Liver (tissue), 8 donors: ENCODE measurements at regions not wholly inside any gene's neighbourhood (a gene's known extent, or its start where the extent isn't known, plus 50 kb on each side); places are given as distances from the start of the nearest gene placed in this dataset.

Experiments
- DNase-seq: peaks from one replicate; pipeline ENCODE4 v3.0.0-alpha.2; 2017; ENCODE audit warnings: low spot score
- H3K27ac ChIP-seq, 2 donors: one replicate each; pipeline ENCODE4 v1.7.0; 2013; ENCODE audit warnings: inconsistent platforms in 2 of 2, low read length in 2 of 2, control low read depth in 1 of 2, low read depth in 1 of 2, mild to moderate bottlenecking in 1 of 2
- H3K27me3 ChIP-seq, 4 donors: one replicate each; pipeline versions ENCODE4 v1.6.1 to v1.7.0; 2013; ENCODE audit warnings: low read length in 3 of 4, inconsistent platforms in 1 of 4, mild to moderate bottlenecking in 1 of 4, moderate library complexity in 1 of 4; ENCODE audit not compliant: control insufficient read depth in 4 of 4, insufficient read depth in 4 of 4
- H3K36me3 ChIP-seq, 4 donors: one replicate each; pipeline versions ENCODE4 v1.6.1 to v1.7.0; 2013; ENCODE audit warnings: low read length in 3 of 4, mild to moderate bottlenecking in 3 of 4, low read depth in 1 of 4, moderate library complexity in 1 of 4; ENCODE audit not compliant: control insufficient read depth in 4 of 4, insufficient read depth in 3 of 4
- H3K4me1 ChIP-seq, 4 donors: one replicate each; pipeline versions ENCODE4 v1.6.1 to v1.7.0; 2013; ENCODE audit warnings: low read length in 3 of 4, mild to moderate bottlenecking in 3 of 4, moderate library complexity in 1 of 4; ENCODE audit not compliant: control insufficient read depth in 4 of 4, insufficient read depth in 4 of 4
- H3K4me3 ChIP-seq, 3 donors: one replicate each; pipeline versions ENCODE4 v1.6.1 to v1.7.0; 2013; ENCODE audit warnings: low read length in 3 of 3, control low read depth in 1 of 3, low read depth in 1 of 3, mild to moderate bottlenecking in 1 of 3
- H3K9ac ChIP-seq, 2 donors: one replicate each; pipeline ENCODE4 v1.7.0; 2013; ENCODE audit warnings: low read length in 2 of 2, mild to moderate bottlenecking in 2 of 2, moderate library complexity in 2 of 2, control low read depth in 1 of 2, low read depth in 1 of 2
- H3K9me3 ChIP-seq, 4 donors: one replicate each; pipeline versions ENCODE4 v1.6.1 to v1.7.0; 2013; ENCODE audit warnings: low read length in 3 of 4; ENCODE audit not compliant: control insufficient read depth in 4 of 4
- ATF3 ChIP-seq: IDR thresholded peaks from 2 replicates; pipeline ENCODE4 v1.6.1; 2016; ENCODE audit warnings: antibody characterized with exemption
- EGR1 ChIP-seq, 2 donors: IDR thresholded peaks; 2 replicates each; pipeline ENCODE4 v1.6.1; 2016 to 2018; ENCODE audit warnings: antibody characterized with exemption in 2 of 2, low read depth in 2 of 2
- FOXA1 ChIP-seq: IDR thresholded peaks from 2 replicates; pipeline ENCODE4 v1.6.1; 2016; ENCODE audit warnings: antibody characterized with exemption
- FOXA2 ChIP-seq: IDR thresholded peaks from 2 replicates; pipeline ENCODE4 v1.6.1; 2016; ENCODE audit warnings: antibody characterized with exemption
- GABPA ChIP-seq, 2 donors: IDR thresholded peaks in 1 of 2; conservative IDR thresholded peaks in 1 of 2; 2 replicates each; pipeline ENCODE4 v1.6.1; 2016; ENCODE audit warnings: antibody characterized with exemption in 2 of 2, mild to moderate bottlenecking in 1 of 2, moderate library complexity in 1 of 2
- HNF4A ChIP-seq, 2 donors: conservative IDR thresholded peaks; 2 replicates each; pipeline ENCODE4 v1.6.1; 2016; ENCODE audit warnings: antibody characterized with exemption in 2 of 2, mild to moderate bottlenecking in 2 of 2
- HNF4G ChIP-seq: IDR thresholded peaks from 2 replicates; pipeline ENCODE4 v1.6.1; 2016; ENCODE audit warnings: antibody characterized with exemption
- JUND ChIP-seq, 2 donors: IDR thresholded peaks; 2 replicates each; pipeline ENCODE4 v1.6.1; 2016; ENCODE audit warnings: antibody characterized with exemption in 2 of 2
- NR2F2 ChIP-seq: IDR thresholded peaks from 2 replicates; pipeline ENCODE4 v1.6.1; 2016; ENCODE audit warnings: antibody characterized with exemption
- RAD21 ChIP-seq, 2 donors: IDR thresholded peaks; 2 replicates each; pipeline ENCODE4 v1.6.1; 2016; ENCODE audit warnings: antibody characterized with exemption in 2 of 2, mild to moderate bottlenecking in 2 of 2
- REST ChIP-seq: IDR thresholded peaks from 2 replicates; pipeline ENCODE4 v1.6.1; 2016; ENCODE audit warnings: antibody characterized with exemption, mild to moderate bottlenecking
- RXRA ChIP-seq, 2 donors: IDR thresholded peaks; 2 replicates each; pipeline ENCODE4 v1.6.1; 2017 to 2018; ENCODE audit warnings: antibody characterized with exemption in 2 of 2, mild to moderate bottlenecking in 1 of 2
- SP1 ChIP-seq: IDR thresholded peaks from 2 replicates; pipeline ENCODE4 v1.6.1; 2018; ENCODE audit warnings: antibody characterized with exemption, mild to moderate bottlenecking
- TAF1 ChIP-seq: conservative IDR thresholded peaks from 2 replicates; pipeline ENCODE4 v1.6.1; 2016; ENCODE audit warnings: antibody characterized with exemption, mild to moderate bottlenecking
- YY1 ChIP-seq: IDR thresholded peaks from 2 replicates; pipeline ENCODE4 v1.6.1; 2016; ENCODE audit warnings: antibody characterized with exemption, mild to moderate bottlenecking
- WGBS: extraction: QIAGEN DNeasy Blood & Tissue Kit; methylation state at CpG from one replicate; pipeline ENCODE4 v1.1.7; 2013; 5-methylcytosine and 5-hydroxymethylcytosine counted together
- TF ChIP-seq, protein P1 (sequence below): IDR thresholded peaks from 2 replicates; pipeline ENCODE4 v1.6.1; 2016; ENCODE audit warnings: antibody characterized with exemption
- TF ChIP-seq, protein P2 (sequence below): fragments of 150-350 bp; IDR thresholded peaks from 2 replicates; pipeline ENCODE4 v1.5.1; 2017; ENCODE audit warnings: improper control_type of control experiment, low read depth, low read length; ENCODE audit not compliant: missing input control
- donor health status: healthy.
- donor health status: healthy.
- donor health status: healthy.
- donor health status: healthy.
- donor health status: healthy.

- Histone ChIP-seq H3K36me3 (no peaks in the 10 kb centered on the region), H3K27ac (no peak overlapping the region), H3K4me1 (no peaks in the 10 kb centered on the region), H3K9me3 (no peaks in the 10 kb centered on the region), H3K27me3 (peaks cover 0 to 2% (median 0%) of the 10 kb centered on the region in 4 donors), H3K4me3 (no peak overlapping the region), H3K9ac (no peak overlapping the region)
- no peak for TF ChIP-seq FOXA1
- 76% methylated on average over 2 of the region's 2 CpGs for WGBS
- DNase-seq, result no peak
Observed at GRCh38 chr9:117796681-117797080, 92.5 kb downstream of the TLR4 start.

DNA sequence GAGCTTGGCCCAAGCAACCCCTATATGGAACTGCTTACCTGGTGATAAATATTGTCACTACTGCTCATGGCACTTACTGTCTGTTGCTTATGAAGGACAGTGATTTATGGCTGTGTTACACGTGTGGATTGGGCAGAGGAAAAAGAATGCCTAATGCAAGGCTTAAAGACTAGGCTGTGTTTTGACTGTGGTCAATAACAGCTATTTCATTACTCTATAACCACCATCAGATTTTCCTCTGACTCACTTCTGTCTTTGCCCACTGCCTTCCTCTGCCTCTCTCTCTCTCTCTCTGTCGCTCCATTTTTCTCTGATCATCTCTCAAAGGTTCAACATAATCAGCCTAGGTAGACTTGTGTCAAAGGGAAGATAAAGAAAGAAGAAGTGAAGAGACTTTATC is 96.2 kb downstream of the TLR4 start:
- Histone ChIP-seq H3K9me3 (no peaks in the 10 kb centered on the region), H3K27ac (no peak overlapping the region), H3K9ac (no peak overlapping the region), H3K27me3 (peaks cover 0 to 2% (median 0%) of the 10 kb centered on the region in 4 donors), H3K4me3 (no peak overlapping the region), H3K4me1 (no peaks in the 10 kb centered on the region), H3K36me3 (no peaks in the 10 kb centered on the region)
- no peak for DNase-seq
- WGBS, result 72% methylated on average over 2 of the region's 2 CpGs
- TF ChIP-seq GABPA (IDR thresholded peaks at IDR 0.05 in 1 of 2, conservative IDR thresholded peaks at IDR 0.05 in 1 of 2) (no peak), ATF3 (no peak), FOXA1 (no peak), HNF4A (conservative IDR thresholded peaks at IDR 0.05) (no peak), YY1 (no peak), TAF1 (no peak), SP1 (no peak), REST (no peak)
- TF ChIP-seq, protein P1, sequence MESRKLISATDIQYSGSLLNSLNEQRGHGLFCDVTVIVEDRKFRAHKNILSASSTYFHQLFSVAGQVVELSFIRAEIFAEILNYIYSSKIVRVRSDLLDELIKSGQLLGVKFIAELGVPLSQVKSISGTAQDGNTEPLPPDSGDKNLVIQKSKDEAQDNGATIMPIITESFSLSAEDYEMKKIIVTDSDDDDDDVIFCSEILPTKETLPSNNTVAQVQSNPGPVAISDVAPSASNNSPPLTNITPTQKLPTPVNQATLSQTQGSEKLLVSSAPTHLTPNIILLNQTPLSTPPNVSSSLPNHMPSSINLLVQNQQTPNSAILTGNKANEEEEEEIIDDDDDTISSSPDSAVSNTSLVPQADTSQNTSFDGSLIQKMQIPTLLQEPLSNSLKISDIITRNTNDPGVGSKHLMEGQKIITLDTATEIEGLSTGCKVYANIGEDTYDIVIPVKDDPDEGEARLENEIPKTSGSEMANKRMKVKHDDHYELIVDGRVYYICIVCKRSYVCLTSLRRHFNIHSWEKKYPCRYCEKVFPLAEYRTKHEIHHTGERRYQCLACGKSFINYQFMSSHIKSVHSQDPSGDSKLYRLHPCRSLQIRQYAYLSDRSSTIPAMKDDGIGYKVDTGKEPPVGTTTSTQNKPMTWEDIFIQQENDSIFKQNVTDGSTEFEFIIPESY, result no peak
- TF ChIP-seq, protein P2, sequence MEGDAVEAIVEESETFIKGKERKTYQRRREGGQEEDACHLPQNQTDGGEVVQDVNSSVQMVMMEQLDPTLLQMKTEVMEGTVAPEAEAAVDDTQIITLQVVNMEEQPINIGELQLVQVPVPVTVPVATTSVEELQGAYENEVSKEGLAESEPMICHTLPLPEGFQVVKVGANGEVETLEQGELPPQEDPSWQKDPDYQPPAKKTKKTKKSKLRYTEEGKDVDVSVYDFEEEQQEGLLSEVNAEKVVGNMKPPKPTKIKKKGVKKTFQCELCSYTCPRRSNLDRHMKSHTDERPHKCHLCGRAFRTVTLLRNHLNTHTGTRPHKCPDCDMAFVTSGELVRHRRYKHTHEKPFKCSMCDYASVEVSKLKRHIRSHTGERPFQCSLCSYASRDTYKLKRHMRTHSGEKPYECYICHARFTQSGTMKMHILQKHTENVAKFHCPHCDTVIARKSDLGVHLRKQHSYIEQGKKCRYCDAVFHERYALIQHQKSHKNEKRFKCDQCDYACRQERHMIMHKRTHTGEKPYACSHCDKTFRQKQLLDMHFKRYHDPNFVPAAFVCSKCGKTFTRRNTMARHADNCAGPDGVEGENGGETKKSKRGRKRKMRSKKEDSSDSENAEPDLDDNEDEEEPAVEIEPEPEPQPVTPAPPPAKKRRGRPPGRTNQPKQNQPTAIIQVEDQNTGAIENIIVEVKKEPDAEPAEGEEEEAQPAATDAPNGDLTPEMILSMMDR, result no peak

- Histone ChIP-seq H3K27me3 (peaks cover 0 to 8% (median 0%) of the 10 kb centered on the region in 4 donors), H3K4me1 (no peaks in the 10 kb centered on the region), H3K4me3 (no peak overlapping the region), H3K36me3 (no peaks in the 10 kb centered on the region), H3K27ac (no peak overlapping the region), H3K9ac (no peak overlapping the region), H3K9me3 (no peaks in the 10 kb centered on the region)
- WGBS, result 79% methylated on average over 4 of the region's 4 CpGs
- no peak for DNase-seq
- TF ChIP-seq RAD21 (IDR thresholded peaks at IDR 0.05) (no peak), SP1 (no peak), EGR1 (IDR thresholded peaks at IDR 0.05; ENCODE audit: low read depth in 2 of 2) (no peak), HNF4G (no peak), FOXA2 (no peak), RXRA (IDR thresholded peaks at IDR 0.05) (no peak), FOXA1 (no peak), REST (no peak), HNF4A (conservative IDR thresholded peaks at IDR 0.05) (no peak), YY1 (no peak), ATF3 (no peak), NR2F2 (no peak), GABPA (IDR thresholded peaks at IDR 0.05 in 1 of 2, conservative IDR thresholded peaks at IDR 0.05 in 1 of 2) (no peak), JUND (IDR thresholded peaks at IDR 0.05) (no peak)
Observed at GRCh38 chr9:117809751-117810150, 105.5 kb downstream of the TLR4 start.
